Neuron (in vitro differentiated cells): ENCODE measurements at regions not wholly inside any gene's neighbourhood (a gene's known extent, or its start where the extent isn't known, plus 50 kb on each side); places are given as distances from the start of the nearest gene placed in this dataset.

ENCODE experiments used
- H2AFZ ChIP-seq: one replicate; pipeline ENCODE4 v1.6.1; 2013; ENCODE audit warnings: low read depth, mild to moderate bottlenecking, inconsistent platforms, low read length, moderate library complexity
- H3K27me3 ChIP-seq: one replicate; pipeline ENCODE4 v1.6.1; 2013; ENCODE audit warnings: low read length; ENCODE audit not compliant: insufficient read depth
- H3K36me3 ChIP-seq: one replicate; pipeline ENCODE4 v1.6.1; 2013; ENCODE audit warnings: low read length; ENCODE audit not compliant: insufficient read depth
- H3K4me1 ChIP-seq: one replicate; pipeline ENCODE4 v1.6.1; 2013; ENCODE audit warnings: low read length; ENCODE audit not compliant: insufficient read depth
- H3K4me3 ChIP-seq: 2 replicates; pipeline ENCODE4 v1.5.1; 2013; ENCODE audit warnings: mild to moderate bottlenecking, low read length, moderate library complexity
- H3K9me3 ChIP-seq: one replicate; pipeline ENCODE4 v1.6.1; 2013; ENCODE audit warnings: low read length

DNA sequence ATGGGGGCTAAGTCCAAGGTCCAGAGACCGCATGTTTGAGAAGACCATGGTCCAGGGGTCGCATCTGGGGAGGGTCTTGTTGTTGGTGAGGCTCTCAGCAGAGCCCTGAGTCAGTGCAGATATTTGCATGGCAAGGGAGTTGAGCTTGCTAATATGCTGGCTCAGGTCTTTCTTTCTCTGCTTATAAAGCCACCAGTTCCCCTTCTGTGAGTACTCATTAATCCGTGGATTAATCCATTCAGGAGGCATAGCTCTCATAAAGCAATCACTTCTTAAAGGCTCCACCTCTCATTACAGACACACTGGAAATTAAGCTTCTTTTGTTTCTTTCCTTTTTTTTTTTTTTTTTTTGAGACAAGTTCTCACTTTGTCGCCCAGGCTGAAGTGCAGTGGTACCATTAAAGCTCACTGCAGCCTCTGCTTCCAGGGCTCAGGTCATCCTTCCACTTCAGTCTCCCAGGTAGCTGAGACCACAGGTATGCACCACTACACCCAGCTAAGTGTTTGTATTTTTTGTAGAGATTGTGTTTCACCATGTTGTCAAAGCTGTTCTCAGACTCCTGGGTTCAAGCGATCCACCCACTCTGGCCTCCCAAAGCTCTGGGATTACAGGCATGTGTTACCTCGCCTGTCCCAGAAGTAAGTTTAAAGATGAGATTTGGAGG lies 216.4 kb downstream of the SLITRK5 start:
- Histone ChIP-seq H3K27me3 (no peaks in the 10 kb centered on the region), H2AFZ (no peak overlapping the region), H3K36me3 (no peaks in the 10 kb centered on the region), H3K9me3 (no peaks in the 10 kb centered on the region), H3K4me1 (no peaks in the 10 kb centered on the region), H3K4me3 (no peak overlapping the region)

DNA sequence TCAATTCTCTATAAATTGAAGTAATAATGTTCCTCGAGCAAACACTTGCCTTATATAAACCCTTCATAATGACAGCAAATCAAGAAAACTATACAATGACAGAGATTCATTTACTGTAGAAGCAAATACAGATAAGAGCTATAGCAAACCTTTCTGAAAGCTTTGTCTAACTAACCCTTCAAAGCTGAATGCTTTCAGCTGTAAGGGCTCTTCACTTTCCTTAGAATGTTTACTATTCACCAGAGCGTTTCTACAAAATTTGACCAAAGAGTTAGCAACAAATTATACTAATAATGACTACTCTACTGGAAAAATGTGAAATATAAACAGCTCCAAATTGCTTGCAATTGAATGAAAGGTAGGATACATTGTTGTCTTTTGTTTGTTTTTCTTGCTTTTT lies 218.1 kb downstream of the SLITRK5 start:
- Histone ChIP-seq H3K4me3 (no peak overlapping the region), H3K27me3 (no peaks in the 10 kb centered on the region), H3K4me1 (no peaks in the 10 kb centered on the region), H2AFZ (no peak overlapping the region), H3K9me3 (no peaks in the 10 kb centered on the region), H3K36me3 (no peaks in the 10 kb centered on the region)

DNA sequence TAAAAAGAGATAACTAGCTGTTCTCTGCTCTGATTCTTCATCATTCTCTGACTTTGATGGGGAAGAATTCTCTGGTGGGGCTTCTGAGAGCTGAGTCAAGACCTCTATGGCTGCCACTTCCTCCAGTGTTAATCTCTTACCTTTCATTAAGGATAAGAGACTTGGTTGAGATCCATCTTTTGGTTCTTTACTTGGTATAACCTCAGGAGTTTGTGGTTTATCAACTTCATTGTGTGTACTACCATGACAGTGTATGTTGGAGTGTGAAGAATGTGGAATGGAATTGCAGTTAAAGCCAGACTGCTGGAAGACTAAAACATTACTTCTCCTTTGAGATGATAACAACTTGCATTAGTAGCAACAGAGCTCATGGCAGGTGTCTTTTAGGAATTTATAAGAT lies 222.0 kb downstream of the SLITRK5 start:
- Histone ChIP-seq H3K4me1 (no peaks in the 10 kb centered on the region), H2AFZ (no peak overlapping the region), H3K27me3 (no peaks in the 10 kb centered on the region), H3K4me3 (no peak overlapping the region), H3K36me3 (no peaks in the 10 kb centered on the region), H3K9me3 (no peaks in the 10 kb centered on the region)

DNA sequence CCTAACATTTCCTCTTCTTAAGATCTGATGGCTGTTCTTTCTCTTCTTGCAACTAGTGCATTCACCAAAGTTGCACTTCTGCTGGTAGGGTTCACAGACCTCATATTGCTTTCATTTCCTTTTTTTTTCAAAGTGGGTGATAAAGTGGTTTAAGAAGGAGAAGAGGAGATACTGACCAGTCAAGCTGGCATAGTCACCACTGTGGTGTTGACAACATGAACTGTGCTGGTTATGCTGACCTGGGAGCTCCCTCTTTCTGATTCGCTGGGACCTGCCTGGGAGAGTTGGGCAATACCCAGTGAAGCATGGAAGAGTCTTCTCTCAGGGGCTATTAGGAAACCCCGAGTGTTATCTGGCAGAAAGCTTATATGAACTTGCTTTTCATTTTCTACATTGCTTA lies 222.9 kb downstream of the SLITRK5 start:
- Histone ChIP-seq H3K27me3 (no peaks in the 10 kb centered on the region), H3K4me3 (no peak overlapping the region), H3K9me3 (no peaks in the 10 kb centered on the region), H3K36me3 (no peaks in the 10 kb centered on the region), H3K4me1 (no peaks in the 10 kb centered on the region), H2AFZ (no peak overlapping the region)

DNA sequence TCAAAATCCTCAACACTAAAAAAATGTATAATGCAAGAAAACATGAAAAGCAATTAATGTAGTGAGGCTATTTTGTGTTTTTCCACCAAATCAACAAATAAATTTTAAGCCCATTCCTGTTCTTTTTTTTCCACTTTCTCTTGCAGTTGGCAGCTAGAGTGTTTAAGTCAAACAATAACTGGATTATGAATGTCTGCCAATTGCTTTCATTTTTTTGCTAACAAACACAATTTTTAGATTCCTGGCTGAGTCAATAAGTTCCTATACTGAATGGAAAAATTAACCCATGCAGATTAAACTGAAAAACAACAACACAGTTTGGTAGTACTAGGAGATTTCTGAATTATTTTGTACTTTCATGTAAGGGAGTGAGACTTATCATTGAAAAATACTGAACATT lies 232.4 kb downstream of the SLITRK5 start:
- Histone ChIP-seq H2AFZ (peak overlapping the region; percentile 46), H3K4me3 (no peak overlapping the region), H3K9me3 (no peaks in the 10 kb centered on the region), H3K36me3 (no peaks in the 10 kb centered on the region), H3K27me3 (no peaks in the 10 kb centered on the region), H3K4me1 (no peaks in the 10 kb centered on the region)

DNA sequence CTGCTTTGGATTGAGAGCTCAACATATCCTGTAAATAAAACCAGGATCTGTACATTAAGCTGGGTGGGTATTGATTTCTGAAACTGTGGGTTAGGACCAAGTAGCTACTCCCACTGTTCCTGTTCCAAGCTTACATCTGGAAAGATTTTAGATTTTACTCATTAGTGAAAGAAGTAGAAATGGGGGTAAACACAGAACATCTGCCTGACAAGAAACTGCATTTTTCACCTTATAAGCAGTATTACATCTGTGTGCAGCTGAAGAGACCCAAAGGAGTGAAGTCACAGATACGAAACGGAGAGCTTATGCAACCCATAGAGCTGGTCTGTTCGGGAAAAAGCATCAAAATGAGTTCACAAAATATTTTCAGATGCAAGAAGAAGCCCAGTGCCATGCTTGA lies 235.2 kb downstream of the SLITRK5 start:
- Histone ChIP-seq H3K27me3 (no peaks in the 10 kb centered on the region), H3K4me1 (no peaks in the 10 kb centered on the region), H2AFZ (peak overlapping the region; percentile 5), H3K4me3 (no peak overlapping the region), H3K36me3 (no peaks in the 10 kb centered on the region), H3K9me3 (no peaks in the 10 kb centered on the region)

DNA sequence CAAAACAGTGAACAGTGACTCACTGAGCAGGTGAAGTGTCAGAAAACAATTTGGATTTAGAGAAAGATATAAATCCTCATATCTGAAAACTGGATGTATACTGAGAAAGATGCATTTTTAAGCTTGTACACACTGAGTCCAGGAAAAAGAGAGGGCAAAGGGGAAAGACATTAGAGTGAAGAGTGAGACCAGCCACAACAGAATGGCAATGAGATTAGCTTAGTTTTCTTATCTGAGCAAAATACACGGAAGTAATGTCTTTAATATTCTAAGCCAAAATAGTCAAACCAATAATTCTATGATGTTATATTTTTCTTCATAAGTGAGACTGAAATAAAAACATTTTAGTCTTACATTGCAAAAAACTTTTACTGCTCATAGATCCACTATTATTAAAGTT lies 236.0 kb downstream of the SLITRK5 start:
- no peaks in the 10 kb centered on the region for H3K9me3 ChIP-seq
- no peak overlapping the region for H3K4me3 ChIP-seq
- H3K4me1 ChIP-seq, result no peaks in the 10 kb centered on the region

DNA sequence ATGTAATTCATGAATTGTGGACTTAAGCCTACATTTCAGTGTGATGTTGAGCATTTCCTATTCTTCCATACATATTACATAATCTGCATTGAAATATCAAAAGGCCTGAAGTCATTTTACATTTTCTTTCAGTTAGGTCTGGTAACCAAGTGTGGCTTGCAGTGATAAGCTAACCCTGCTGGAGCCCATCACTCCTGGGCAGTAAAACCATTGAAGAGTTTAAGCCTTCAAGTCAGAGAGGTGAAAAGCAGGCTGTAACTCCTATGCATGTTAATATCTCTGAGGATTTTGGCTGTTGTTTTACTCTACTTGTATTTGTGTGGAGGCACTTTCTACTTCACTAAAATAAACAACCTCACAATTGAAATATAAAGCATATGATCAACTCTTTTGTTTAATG lies 248.8 kb downstream of the SLITRK5 start:
- Histone ChIP-seq H3K36me3 (no peaks in the 10 kb centered on the region), H2AFZ (no peak overlapping the region), H3K4me1 (no peaks in the 10 kb centered on the region), H3K9me3 (no peaks in the 10 kb centered on the region), H3K4me3 (no peak overlapping the region), H3K27me3 (no peaks in the 10 kb centered on the region)

More for the DNA sequence above, 236.0 kb downstream of the SLITRK5 start:
- Histone ChIP-seq H3K27me3 (no peaks in the 10 kb centered on the region), H3K36me3 (no peaks in the 10 kb centered on the region), H2AFZ (peak overlapping the region; percentile 5)

DNA sequence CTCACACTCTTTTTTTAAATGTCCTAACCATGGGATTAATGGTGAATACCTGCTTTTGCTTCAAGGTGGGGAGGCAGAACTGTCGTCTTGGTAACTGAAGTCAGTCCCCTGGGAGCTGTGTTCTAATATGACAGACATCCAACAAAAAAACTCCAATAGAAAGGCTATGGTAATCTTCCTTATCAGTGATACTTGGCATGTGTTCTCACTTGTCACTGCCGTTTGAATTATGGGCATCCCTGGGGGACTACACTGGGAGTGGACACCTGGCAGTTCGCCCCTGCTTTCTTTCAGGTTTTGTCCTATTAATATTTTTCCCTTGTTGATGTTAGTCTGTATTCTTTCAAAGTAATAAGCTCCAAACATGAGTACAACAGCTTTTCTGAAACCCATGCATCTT lies 252.6 kb downstream of the SLITRK5 start:
- no peaks in the 10 kb centered on the region for H3K4me1 ChIP-seq
- H2AFZ ChIP-seq, result no peak overlapping the region
- no peaks in the 10 kb centered on the region for H3K27me3 ChIP-seq
- H3K9me3 ChIP-seq, result no peaks in the 10 kb centered on the region
- H3K4me3 ChIP-seq, result no peak overlapping the region
- H3K36me3 ChIP-seq, result no peaks in the 10 kb centered on the region

DNA sequence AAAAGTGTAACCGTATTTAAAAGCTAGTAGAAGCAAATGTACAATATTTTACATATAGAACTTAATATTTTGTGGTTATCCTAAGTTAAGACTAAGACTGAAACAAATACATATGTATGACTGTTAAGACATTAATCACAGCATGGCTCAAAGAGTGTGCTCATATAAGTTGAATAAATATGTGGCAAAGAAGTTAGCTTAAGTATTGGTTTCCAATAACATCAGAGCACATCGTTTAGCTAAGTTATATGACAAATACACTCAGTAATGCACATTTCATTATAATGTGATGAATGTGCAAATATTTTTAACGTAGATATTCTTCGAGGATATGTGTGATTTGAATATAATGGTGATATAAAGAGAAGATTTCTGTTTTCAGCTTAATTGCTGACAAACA lies 253.8 kb downstream of the SLITRK5 start:
- Histone ChIP-seq H3K36me3 (no peaks in the 10 kb centered on the region), H3K4me3 (no peak overlapping the region), H3K9me3 (no peaks in the 10 kb centered on the region), H2AFZ (no peak overlapping the region), H3K27me3 (no peaks in the 10 kb centered on the region), H3K4me1 (no peaks in the 10 kb centered on the region)

DNA sequence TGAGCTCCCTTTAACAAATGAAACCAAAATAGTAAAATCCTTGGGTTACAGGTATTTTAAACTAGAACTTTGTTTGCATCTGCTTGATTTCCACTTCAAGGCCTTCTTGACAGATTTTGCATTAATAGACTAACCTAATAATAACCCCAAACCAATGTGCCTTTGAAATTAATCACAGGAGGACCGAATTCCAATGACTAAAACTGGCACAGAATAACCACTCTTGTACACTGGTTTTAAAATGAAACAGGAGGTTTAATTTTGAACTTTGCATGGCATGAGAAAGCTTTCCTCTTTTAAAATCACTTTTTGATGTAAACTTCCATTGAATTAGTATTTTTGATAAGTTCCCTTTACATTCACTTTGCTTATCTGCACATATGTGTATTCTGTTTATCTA lies 269.6 kb downstream of the SLITRK5 start:
- Histone ChIP-seq H3K9me3 (no peaks in the 10 kb centered on the region), H2AFZ (no peak overlapping the region), H3K4me1 (no peaks in the 10 kb centered on the region), H3K36me3 (no peaks in the 10 kb centered on the region), H3K4me3 (no peak overlapping the region), H3K27me3 (no peaks in the 10 kb centered on the region)

DNA sequence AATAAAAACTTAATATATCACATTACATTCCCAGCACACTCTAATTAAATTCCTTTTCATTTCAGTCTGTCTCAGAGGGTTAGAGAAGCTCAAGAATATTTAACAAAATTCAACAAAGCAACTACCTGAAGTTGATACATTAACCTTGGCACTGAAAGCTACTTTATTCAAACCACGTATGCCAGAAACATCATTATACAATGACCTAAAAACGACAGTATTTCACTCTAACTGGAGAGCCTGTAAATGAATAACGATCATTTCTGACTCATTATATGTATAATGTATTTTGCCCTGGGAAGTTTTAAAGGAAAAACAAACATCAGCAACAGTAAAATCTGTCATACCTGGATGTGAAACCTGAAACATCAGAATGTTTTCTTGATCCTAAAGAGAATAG lies 270.1 kb downstream of the SLITRK5 start:
- Histone ChIP-seq H3K27me3 (no peaks in the 10 kb centered on the region), H3K9me3 (no peaks in the 10 kb centered on the region), H3K4me1 (no peaks in the 10 kb centered on the region), H3K36me3 (no peaks in the 10 kb centered on the region), H2AFZ (no peak overlapping the region), H3K4me3 (no peak overlapping the region)

DNA sequence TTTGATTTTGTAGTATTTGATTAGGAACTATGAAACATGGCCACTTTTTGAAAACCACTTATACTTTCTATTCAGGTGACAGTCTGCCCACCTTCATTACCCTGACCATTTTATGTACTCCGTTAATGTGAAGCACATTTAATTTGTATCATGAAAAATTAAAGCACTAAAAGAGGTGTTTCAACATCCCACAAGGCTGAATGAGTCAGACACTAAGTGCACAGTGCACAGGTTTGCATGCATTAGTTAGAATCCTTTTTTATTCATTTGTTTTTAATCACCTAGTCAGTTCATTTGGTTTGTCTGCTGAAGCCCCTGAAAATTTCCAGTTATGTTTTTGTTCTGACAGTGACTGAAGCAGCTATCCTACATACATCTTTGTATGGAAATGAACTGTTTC lies 271.0 kb downstream of the SLITRK5 start:
- Histone ChIP-seq H2AFZ (no peak overlapping the region), H3K4me3 (no peak overlapping the region)

DNA sequence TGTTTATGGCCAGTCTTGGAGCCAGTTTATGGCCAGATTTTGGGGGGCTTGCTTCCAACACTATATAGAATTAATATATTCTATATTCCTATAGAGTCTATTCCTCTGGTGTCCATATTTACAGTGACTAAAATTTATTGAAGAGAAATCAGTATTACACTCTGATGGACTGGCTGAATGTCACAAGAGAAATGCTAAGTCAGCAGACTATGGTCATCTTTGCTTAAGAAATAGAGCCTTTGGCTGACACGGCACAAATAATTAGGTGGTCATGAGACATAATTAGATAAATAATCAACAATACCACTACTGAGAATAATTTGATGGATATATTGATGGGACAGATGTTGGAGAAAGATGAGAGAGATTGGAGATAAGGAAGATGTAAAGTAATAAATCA lies 272.9 kb downstream of the SLITRK5 start:
- Histone ChIP-seq H3K9me3 (no peaks in the 10 kb centered on the region), H3K4me1 (no peaks in the 10 kb centered on the region), H3K27me3 (no peaks in the 10 kb centered on the region), H3K4me3 (no peak overlapping the region), H3K36me3 (no peaks in the 10 kb centered on the region), H2AFZ (no peak overlapping the region)

More for the DNA sequence above, 271.0 kb downstream of the SLITRK5 start:
- no peaks in the 10 kb centered on the region for H3K9me3 ChIP-seq
- H3K36me3 ChIP-seq, result no peaks in the 10 kb centered on the region
- H3K27me3 ChIP-seq, result no peaks in the 10 kb centered on the region
- H3K4me1 ChIP-seq, result no peaks in the 10 kb centered on the region
